Dedifferentiated amniotic fluid mesenchymal stem cell (primary cell): ENCODE measurements at regions not wholly inside any gene's neighbourhood (a gene's known extent, or its start where the extent isn't known, plus 50 kb on each side); places are given as distances from the start of the nearest gene placed in this dataset.
"Not testable (repeated sequence)": the region's sequence is repeated elsewhere in the genome, so short reads cannot be mapped to it uniquely, and the experiment has no call there.

Experiments
- DNase-seq: peaks from one replicate; pipeline ENCODE4 v3.0.0-alpha.2; 2016; ENCODE audit errors: extremely low spot score

DNA sequence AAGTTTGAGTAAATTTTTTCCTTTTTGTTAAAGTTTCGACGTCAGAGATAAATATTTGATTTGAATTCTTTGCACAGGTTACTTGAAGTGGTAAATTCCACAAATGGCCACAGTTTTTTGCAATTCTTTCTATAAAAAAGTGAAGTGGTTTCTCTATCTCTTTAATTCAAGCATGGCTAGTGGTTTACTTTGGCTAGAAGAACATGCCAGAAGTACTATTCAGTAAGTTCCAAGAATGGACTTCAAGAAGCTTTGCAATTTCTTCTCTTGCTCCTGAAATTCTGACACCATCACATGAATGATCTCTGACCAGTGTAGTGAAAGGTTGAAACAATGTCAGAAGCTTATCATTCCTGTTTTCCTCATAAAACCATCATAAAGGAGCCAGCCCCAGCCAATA lies 55.7 kb upstream of the RNPC3 start:
- DNase-seq = no peak

DNA sequence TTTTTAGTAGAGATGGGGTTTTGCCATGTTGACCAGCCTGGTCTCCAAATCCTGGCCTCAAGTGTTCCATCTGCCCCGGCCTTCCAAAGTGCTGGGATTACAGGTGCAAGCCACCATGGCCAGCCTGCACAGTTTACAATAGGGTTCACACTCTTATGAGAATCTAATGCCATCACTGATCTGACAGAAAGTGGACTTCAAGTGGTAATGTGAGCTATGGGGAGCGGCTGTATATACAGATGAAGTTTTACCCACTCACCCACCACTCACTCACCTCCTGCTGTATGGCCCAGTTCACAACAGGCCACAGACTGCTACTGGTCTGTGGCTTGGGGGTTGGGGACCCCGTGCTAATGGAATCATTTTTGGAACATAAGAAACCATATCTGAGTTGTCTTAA lies 58.4 kb upstream of the RNPC3 start:
- DNase-seq = no peak

DNA sequence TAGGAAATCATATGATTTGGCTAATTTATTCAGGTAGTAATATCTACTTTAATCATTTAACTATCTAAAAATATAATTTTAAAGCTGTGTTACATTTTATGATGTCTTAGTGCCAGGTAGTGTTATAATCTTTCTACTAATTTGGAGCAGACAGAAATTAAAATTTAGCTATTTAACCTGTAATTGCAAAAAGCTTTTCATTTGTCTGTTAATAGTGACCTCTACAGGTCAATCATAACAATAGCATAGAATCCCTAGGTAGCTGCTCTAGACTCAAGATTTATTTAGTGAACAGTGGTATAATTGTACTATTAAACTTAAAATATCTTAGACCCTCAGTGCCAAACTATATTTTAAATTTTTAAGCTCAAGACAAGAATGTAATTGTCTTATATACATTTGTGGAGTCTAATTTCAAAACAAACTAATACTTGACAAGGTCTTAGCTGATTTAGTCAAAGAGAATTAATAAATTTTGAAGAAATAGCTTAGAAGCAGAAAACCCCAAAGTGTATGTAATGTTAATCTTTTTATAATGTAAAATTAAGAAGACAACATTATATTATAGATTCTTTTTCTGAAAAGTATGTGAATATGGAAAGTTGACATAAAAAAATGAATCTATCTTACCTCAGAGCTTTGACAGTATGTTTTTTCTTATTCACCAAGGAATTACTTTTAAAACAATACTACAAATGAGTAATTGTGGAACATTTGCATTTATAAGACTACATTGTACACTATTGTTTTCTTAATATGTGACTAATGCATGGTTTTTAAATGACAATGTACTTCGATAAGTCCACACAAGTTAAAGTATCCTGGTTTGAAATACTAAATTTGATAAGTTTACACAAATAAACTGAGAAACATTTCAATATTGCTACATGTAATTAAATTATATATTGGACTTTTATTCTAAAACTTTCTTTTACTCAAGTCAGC lies 64.1 kb upstream of the RNPC3 start:
- DNase-seq = peak; percentile 33

DNA sequence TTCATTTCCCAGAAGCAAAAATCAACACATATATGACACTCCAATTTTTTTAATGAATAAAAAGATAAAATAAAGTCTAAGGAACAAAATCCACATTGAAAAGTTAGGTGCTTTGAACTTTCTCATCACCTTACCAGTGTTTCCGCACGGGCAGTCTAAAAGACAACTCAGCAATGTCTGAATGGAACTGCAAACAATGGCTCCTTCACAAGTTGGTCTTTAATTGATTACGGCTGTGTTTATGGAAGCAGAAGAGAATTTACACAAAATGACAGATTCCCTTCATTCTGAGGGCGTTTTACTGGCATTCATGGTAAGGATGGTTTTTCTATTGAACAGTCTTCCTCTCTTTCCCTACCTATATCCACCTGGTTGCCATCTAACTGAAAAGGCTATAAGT lies 65.0 kb upstream of the RNPC3 start:
- no peak for DNase-seq

DNA sequence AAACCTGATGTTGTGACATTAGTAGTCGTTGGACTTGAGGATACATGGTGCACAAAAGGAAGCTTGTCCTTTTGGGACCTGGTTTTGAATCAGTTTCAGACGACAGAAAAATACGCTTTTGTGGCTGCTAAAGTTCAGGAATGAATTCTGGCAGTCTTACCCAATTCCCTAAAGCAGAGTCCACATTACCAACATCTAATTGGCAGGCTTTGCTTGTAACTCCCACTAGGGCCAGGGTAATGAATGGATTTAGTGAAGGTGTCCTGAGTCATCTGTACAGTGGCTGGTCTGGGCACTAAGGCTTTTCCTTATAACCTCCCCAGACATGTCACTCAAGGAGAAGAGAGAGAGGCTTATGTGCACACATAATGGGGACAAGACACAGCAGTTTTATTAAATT lies 66.2 kb upstream of the RNPC3 start:
- no peak for DNase-seq

DNA sequence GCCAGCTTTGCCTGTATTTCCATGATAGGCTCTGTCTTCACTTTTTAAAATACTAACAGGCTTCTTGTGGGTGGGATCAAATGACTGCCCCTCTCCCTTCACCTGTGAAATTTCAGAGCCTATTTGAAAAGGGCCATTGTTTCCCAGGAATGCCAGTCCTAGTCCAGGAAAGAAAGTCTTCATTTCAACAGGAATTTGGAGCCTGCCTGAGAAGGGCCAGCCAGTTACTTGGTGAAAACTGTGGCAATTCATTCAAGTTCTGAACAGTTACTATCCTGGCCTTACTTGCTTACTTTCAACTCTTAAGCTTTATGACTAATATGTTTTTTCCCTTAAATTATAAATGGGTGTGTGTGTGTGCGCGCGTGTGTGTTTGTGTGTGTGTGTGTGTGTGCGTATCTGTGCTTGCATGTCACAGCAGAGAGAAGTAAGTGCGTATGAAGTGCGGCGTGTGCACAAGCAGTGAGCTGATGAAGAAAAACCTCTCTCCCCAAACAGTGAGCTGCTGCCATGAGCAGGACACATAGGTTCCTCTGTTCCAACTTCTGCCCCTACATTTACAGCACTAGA lies 67.5 kb upstream of the RNPC3 start:
- no peak for DNase-seq

DNA sequence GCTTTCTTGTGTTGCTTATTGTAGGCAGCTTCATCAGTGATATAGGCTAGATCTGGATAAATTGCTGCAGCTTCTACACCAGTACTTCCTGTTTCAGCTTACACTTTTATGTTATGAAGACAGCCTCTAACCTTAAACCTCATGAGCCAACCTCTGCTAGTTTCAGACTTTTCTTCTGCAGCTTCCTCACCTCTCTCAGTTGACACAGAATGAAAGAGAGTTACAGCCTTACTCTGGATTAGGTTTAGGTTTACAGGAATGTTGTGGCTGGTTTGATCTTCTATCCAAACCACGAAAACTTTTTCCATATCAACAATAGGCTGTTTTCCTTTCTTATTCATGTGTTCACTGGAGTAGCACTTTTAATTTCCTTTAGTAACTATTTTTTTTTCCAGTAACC lies 76.9 kb upstream of the RNPC3 start:
- no peak for DNase-seq

DNA sequence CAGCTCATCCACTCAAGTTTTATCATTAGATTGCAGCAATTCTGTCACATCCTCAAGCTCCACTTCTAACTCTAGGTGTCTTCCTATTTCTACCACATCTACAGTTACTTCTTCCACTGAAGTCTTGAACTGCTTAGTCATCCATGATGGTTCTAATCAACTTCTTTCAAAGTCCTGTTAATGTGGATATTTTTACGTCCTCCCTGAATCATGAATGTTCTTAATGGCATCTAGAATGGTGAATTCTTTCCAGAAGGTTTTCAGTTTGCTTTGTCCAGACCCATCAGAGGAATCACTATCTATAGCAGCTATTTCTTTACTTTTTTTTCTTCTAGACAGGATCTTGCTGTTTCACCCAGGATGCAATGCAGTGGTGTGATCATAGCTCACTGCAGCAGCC lies 78.0 kb upstream of the RNPC3 start:
- DNase-seq = no peak

DNA sequence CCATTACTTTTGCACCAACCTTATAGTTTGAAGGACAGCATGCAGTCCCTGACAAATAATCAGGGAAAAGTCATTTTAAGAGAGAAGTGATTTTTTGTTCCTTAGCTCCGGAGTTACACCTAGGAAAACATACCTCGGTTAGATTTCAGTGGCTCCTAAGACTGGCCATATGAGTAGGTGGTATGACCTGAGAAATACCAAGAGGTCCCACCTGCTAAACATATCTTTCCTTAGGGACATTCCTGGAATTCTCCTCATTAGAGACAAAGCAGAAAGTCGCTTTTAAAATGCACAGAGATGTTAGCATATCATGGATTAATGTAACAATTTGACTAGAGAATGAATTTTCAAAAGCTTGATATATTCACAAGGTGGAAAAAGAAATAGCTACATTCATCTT lies 84.2 kb upstream of the RNPC3 start:
- no peak for DNase-seq

DNA sequence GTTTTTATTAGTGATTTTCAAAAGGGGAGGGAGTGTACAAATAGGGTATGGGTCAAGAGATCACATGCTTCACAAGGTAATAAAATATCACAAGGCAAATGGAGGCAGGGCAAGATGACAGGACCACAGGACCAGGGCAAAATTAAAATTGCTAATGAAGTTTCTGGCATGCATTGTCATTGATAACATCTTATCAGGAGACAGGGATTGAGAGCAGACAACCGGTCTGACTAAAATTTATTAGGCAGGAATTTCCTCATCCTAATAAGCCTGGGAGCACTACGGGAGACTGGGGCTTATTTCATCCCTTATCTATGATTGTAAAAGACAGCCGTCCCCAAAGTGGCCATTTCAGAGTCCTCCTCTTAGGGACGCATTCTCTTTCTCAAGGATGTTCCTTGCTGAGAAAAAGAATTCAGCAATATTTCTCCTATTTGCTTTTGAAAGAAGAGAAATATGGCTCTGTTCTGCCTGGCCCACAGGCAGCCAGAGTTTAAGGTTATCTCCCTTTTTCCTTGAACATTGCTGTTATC lies 88.9 kb upstream of the RNPC3 start:
- not testable (repeated sequence) for DNase-seq

DNA sequence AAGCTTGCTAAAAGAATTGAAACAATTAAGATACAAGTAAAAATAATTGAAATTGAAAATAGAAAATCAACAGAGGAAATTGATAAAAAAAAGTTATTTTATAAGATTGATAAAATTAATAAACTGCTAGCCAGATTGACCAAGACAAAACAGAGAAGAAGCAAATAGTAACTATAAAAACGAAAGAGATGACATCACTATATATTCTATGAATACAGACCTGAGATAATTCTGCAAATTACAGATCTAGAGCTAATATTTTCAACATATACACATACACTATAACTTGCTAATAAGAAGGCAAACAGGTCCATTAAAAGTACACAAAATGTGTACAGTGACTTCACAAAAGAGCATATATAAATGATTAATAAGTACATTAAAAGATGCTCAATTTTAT lies 90.1 kb upstream of the RNPC3 start:
- DNase-seq = no peak

DNA sequence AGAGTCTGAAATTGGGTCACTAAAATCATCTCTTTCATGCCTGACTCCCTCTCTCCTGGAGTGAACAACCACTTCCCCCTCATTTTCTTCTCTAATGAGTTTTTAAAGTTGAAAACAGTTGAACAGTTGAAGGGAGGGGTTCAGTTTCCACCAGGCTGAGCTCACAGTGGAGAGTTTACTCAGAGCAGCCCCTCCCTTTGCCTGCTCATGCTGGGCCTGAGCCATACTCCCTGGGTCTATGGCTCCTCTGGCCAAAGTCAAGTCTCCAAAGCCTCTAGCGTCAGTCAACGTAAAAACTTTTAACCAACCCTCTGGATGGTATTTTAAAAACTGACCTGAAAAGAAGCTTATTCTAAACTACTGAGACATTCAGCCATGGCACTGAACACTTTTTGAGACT lies 100.8 kb upstream of the RNPC3 start:
- DNase-seq = no peak

DNA sequence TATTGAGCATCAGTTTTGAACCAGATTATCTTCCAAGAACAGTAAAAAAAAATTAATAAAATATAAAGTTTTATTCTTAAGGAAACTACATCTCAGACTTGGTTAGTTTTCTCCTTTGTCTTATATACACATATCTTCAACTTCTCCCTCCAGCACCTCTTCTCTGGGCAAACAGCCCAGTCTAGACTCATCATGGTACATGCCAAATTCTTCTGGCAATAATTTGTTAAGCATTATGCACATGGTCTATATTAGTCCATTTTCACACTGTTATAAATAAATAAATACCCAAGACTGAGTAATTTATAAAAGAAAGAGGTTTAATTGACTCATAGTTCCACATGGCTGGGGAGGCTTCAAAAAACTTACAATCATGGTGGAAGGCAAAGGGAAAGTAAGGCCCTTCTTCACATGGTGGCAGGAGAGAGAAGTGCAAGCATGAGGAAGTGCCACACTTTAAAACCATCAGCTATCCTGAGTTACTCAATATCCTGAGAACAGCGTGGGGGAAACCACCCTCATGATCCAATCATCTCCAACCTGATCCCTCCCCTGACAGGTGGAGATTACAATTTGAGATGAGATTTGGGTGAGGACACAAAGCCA lies 108.7 kb upstream of the RNPC3 start:
- no peak for DNase-seq

DNA sequence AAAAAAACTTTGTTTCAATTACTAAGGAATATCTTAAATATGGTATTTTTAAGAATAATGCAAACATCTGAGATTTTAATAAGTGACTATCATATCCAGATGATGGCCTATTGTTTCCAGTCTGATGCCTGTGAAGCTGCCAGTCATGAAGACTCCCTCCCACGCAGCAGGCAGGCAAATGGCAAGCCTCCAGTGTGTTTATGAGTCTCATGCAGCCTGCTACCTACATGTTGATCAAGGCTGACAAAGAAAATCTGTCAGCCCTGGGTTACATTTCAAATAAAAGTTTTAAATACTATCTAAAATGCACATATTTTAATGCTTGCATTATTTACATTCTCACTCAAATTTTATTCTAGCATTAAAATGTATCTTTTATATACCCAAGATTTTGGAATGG lies 137.6 kb upstream of the RNPC3 start:
- DNase-seq = no peak

DNA sequence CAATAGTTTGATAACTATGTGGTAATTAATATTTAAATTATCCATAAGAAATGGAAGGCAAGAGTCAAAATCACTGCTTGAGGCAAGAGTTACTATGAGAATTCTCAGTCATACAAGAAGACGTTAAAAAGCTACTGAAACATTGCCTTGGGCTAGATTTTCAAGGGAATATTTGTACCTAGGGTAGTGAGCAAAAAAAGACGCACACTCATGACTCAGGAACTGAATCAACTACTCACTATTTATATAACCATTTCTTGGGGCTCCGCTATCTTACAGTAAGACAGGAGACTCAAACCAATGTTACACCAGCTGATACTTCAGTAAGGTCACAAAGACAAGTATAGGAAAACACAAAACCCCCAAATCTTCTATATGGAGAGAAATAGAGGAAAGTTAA lies 151.5 kb upstream of the RNPC3 start:
- no peak for DNase-seq

DNA sequence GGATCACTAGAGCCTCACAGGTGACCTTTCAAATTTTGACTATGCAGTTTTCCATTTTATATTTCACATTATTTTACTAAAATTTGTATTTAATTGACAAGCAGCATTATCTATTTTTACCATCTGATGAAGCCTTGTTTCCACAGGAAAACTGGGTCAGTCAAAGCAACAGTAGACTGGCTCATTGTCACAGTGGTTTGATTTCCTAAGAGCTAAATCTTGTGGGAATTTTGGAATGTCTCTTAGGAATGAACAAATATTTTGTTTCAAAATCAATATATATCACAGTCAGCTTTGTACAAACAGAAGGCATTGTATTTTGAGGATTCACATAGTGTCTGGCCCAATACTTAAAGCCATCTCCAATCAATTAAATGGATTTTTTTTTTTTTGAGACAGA lies 152.6 kb upstream of the RNPC3 start:
- DNase-seq = no peak

DNA sequence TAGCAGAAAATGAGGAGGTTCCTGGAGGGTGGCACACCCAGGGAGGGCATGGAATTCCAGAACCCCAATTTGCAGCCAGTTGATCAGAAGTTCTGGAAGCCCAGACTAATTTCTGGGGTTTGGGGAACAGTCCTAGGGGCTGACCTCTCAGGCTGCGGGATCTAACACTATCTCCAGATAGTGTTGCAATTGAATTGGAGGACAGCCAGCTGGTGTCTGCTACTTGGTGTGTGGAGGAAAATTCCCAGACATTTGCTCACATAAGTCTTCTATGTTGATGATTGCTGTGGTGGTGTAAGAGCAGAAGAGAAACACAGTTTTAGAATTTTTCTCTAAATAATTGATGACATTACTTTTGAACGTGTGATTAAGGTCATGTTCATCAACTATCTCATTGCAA lies 154.3 kb upstream of the RNPC3 start:
- no peak for DNase-seq

DNA sequence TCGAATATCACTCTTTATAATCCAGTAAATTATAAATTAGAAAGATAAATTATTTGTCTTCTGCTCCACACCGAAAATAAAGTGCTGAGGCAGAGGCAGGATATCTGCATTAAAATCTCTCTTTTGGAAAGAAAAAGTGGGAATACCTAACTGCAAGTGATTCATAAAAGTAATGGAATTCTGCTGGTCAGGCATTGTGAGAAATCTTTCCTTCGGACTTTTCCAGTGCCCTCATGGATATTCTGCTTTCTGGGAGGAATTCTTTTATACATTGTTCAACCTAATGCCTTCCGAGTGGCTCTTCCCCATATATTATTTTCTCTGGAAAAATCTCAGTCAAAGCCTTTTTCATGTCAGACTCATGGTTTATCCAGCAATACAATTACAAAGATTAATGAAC lies 158.3 kb upstream of the RNPC3 start:
- no peak for DNase-seq

DNA sequence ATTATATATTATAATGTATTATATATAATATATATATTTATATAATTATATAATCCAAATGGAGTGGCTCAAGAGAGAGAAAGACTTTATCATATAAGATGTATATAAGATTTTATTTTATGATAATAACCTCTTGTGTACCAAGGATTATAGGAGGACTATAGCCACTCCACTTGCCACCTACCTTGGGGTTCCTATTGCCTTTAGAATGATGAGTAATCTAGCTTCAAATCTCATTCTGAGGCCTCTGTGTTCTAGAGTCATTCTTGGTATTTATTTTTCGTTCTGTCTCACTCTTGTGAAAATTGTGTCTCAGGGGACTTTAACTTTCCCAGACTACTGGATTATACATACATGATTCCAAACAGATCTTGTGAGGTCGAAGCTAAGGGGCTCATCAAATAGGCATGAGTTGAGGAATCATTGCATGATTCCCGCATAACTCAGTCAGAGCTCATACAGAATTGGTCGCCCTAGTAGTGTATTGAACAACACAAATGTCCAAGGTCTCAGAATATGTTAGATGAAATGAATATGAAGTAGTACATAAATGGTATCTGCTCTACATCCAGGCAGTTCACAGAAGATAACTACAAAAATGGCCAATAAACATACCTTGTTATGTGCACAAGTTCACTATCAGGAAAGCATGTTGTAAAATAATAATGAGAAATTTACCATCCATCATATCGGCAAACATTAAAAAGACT lies 159.5 kb upstream of the RNPC3 start:
- no peak for DNase-seq

DNA sequence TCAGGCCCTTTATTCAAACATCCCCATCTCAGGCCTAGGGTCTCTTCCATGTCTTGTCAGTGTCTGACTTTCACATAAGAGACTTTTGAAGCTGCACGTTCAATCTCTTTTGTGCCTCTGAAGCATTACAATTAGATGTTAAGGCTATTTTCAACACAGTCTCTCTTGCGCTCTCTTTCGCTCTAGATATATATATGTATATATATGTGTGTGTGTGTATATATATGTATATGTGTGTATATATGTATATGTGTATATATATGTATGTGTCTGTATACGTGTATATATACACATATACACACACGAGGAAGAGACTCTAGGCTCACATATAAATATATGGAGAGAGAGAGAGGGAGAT lies 162.5 kb upstream of the RNPC3 start:
- no peak for DNase-seq

DNA sequence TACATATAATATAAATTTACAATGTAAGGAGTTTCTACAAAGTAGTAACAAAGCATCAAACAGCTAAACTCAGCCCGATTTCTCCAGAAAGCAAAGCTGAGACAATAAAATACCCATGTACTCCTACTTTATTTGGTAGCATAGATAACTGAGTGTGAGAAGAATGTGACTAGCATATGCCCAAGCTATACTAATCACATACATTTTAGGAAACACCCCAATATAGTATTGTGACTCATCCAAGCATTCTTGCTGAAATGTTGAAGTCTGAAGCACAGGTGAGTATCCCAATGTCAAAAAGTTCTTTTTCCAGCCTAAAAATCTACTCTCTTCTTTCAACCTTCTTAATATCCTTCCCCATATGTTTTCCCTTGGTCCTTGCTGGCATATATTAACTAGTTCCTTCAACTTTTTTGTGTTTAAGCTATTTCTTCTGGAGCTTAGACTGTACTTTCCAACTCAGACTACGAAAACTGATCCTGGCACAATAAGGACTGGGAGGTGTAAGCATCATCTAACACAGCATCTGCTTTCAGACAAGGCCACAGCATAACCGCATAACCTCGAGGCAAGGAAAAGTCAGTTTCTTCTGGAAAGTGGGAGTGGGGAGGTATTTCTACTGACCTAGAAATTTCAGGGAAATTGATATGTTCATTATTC lies 163.0 kb upstream of the RNPC3 start:
- DNase-seq = no peak

DNA sequence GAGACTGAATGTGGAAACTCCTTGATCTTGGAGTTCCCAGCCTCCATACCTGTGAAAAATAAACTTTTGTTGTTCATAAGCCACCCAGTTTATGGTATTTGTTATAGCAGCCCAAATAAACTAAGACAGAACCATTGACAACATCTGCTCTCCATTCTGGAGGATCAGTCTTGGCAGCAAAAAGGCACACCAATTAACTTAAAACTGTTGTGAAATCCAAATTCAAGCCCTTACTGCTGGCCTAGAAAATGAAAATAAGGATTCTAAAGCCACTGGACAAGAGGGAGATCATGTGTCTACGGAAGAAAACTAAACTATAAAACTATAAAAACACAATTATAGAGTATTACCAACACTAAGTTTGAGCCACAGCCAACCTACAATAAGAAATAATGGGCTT lies 172.1 kb upstream of the RNPC3 start:
- DNase-seq = peak; percentile 40
